DMS79 treated with DMSO at 0.1 percent for 48 hours (cell line): ENCODE measurements at regions not wholly inside any gene's neighbourhood (a gene's known extent, or its start where the extent isn't known, plus 50 kb on each side); places are given as distances from the start of the nearest gene placed in this dataset.
A peak's percentile ranks its signal among the peaks of the same experiment; 100 is the strongest.
"Not testable (repeated sequence)": the region's sequence is repeated elsewhere in the genome, so short reads cannot be mapped to it uniquely, and the experiment has no call there.

Experiments
- DNase-seq: peaks from one replicate; lab custom pipeline; 2025; lab: John Stamatoyannopoulos, UW

DNA sequence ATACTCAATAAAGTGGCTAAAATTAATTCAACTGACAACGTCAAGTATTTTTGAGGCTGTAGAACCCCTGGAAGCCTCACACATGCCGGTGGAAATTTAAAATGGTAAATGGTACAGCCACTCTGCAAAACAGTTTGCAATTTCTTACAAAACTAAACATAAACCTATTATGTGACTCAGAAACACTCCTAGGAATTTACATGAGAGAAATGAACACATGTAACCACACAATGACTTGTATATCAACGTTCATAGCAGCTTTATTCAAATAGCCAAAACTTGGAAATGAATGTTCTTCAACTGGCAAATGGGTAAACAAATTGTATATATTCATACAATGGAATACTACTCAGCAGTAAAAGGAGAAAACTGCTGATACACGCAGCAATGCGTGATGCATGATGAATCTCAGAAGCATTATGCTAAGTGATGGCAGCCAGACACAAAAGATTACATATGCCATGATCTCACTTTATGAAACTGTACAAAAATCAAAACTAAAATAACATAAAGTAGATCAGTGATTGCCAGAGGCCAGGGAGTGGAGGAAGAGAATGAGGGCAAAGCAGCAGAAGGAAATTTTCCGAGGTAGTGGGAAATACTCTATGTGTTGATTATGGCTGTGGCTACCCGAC lies 112.5 kb downstream of the FAM50B start:
- DNase-seq: no peak

DNA sequence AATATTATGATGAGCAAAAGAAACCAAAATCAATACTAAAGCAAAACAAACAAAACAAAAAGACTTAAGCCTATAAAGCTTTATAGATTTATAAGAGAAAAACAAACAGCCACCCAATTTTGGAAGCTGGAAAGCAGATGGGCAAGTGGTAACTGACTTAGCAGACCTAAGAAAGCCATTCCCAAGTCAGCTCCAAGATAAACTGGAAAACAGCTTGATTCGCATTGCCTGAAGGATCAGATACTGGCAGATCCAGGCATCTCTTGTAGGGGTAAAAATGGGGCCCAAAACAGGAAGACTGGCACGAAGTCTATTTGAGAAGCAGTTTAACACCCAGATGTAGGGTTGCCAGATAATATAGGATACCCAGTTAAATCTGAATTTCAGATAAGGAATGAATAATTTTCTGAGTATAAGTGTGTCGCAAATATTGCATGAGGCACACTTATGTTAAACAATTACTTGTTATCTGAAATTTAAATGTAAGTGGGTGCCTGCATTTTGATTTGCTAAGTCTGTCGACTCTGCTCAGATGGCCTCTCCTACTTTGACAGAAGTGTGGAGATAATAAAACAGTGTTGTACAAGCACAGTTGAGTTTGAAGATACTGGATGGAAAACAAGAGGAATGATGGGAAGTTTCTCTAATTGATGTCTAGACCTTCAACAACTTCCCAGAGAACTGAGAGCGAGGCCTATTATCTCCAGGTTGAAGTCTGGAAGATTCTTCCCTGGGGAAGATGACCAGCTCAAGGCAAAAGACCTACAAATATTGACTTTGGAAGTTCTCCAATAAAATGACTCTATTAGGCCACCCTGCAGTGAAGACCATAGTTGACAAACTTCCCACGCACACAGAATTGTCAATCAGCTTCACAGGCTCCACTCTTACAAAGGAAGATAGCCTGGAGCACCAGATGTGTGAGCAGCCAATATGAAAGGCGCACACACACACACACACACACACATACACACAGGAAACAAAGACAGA lies 113.4 kb downstream of the FAM50B start:
- no peak for DNase-seq

DNA sequence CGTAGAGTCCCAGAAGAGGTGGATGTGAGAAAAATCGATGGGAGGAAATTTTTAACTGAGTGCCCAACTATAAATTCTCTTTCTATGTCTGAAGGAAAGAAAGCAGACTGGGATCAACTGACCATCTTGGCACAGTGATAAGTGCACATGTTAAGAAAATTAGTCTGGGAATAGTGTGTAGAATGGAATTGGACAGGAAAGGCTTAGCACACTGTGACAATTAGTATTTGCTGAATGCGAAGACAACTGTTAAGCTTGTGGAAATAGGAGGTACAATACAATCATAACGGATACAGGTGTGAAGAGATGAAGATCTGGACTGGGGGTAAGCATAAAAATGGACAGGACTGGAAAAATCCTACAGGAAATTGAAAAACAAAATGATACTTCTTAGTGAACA lies 114.3 kb downstream of the FAM50B start:
- DNase-seq: no peak

DNA sequence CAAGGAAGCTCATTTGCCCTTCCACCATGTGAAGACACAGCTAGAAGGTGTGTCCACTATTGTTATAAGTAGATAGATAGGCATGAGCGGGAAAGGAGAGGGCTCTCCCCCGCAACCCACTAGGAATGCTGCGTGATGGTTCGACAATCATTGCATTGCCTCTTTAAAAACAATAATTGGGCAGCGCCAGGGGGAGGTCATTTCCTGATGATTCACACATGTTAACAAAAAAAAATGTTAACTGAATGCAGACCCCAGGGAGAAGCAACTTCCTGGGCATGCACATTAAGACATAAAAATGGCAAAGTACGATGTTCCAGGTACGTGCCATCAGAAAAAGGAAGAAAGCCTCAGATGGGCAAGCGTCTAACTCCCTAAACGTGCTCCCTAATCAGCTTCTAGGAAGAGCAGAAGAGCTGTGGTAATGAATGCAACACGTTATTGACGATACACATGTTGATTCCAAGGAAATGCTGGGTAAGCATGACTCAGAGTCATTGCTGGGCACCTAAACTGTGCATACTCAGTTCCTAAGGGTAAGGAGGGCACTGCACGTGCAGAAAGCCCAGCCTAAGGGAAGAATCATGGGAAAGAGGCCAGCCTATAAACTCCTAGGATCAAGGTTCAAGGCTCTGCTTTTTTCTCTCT lies 113.7 kb downstream of the FAM217A start:
- no peak for DNase-seq

DNA sequence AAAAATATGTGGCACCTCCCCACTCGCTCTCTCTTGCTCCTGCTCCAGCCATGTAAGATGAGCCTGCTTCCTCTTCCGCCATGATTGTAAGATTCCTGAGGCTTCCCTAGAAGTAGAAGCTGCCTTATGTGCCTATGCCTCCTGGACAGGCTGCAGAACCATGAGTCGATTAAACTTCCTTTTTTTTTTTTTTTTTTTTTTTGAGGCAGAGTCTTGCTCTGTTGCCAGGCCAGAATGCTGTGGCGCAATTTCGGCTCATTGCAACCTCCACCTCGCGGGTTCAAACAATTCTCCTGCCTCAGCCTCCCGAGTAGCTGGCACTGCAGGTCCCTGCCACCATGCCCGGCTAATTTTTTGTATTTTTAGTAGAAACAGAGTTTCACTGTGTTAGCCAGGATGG lies 112.5 kb downstream of the FAM217A start:
- no peak for DNase-seq

DNA sequence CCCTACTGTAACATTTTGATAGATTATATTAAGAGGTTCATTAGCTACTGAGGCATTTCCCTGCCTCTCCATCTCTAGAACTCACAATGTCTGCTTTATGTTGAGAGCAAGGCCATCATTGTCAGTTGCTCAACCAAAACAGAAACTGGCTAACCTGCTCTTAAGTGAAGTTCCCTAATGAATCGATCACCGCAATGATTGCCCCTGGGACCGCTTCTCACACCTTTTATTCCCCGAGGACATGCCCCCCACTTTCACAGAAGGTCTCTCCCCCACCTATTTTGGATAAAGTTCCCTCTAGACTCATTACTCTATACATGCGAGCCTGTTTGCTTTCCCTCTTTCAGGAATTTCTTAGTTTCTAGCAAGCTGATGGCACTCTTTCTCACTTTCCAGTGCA lies 108.8 kb downstream of the FAM217A start:
- no peak for DNase-seq

DNA sequence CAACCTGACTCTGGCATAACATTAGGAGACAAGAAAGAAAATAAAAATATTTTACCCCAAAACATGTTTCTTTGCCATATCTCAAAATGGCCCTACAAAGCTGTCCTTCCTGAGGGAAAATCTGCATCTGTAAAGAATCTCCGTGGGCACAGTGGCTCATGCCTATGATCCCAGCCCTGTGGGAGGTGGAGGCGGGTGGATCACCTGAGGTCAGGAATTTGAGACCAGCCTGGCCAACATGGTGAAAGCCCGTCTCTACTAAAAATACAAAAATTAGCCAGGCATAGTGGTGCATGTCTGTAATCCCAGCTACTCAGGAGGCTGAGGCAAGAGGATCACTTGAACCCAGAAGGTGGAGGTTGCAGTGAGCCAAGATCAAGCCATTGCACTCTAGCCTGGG lies 105.8 kb downstream of the FAM217A start:
- not testable (repeated sequence) for DNase-seq

DNA sequence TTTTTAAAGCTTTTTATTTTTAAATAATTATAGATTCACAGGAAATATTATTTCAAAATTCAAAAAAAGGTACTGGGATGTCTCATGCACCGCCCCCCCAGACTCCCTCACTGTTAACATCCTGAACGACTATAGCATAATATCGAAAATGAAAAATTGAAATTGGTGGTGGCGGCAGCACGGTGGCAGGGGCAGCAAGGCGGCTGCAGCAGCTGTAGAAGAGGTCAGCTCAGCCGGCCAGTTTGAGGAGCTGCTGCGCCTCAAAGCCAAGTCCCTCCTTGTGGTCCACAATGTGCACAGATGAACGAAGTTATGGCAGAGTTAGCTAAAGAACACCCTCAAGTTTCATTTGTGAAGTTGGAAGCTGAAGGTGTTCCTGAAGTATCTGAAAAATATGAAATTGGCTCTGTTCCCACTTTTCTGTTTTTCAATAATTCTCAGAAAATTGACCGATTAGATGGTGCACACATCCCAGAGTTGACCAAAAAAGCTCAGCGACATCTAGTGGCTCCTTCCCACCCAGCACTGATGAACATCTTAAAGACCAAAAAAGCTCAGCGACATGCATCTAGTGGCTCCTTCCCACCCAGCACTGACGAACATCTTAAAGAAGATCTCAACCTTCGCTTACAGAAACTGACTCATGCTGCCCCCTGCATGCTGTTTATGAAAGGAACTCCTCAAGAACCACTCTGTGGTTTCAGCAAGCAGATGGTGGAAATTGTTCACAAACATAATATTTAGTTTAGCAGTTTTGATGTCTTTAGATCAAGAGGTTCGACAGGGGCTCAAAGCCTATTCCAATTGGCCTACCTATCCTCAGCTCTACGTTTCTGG lies 100.8 kb downstream of the FAM217A start:
- peak; percentile 24 for DNase-seq

DNA sequence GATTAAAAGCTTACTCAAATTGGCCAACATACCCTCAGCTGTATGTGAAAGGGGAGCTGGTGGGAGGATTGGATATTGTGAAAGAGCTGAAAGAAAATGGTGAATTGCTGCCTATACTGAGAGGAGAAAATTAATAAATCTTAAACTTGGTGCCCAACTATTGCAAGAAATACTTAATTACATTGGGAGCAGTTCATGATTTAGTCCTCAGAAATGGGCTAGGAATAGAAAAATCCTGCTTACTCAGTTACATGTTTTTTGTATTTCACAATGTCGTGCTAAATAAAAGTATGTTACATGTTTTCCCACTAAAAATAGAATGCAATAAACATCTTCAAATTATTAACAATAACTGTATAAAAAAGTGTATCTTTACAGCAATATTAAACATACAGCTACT lies 100.0 kb downstream of the FAM217A start:
- DNase-seq: not testable (repeated sequence)

DNA sequence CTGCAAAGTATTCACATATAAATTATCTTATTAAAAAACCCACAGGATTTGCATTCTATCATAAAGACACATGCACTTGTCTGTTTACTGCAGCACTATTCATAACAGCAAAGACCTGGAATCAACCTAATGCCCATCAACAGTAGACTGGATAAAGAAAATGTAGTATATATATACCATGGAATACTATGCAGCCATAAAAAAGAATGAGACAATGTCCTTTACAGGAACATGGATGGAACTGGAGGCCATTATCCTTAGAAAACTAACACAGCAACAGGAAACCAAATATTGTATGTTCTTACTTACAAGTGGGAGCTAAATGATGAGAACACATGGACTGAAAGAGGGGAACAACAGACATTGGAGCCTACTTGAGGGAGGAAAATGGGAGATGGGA lies 97.0 kb downstream of the FAM217A start:
- no peak for DNase-seq

DNA sequence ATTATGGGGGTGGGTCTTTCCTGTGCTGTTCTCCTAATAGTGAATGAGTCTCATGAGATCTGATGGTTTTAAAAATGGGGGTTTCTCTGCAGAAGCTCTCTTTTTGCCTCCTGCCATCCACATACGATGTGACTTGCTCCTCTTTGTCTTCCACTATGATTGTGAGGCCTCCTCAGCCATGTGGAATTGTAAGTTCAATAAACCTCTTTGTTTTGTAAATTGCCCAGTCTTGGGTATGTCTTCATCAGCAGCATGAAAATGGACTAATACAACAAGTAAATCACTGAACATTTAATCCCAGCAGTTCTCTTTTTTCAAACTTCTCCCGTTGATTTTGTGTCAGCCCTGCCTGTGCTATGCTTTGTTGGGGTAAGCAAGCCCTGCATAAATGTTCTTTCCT lies 95.2 kb downstream of the FAM217A start:
- DNase-seq: no peak

DNA sequence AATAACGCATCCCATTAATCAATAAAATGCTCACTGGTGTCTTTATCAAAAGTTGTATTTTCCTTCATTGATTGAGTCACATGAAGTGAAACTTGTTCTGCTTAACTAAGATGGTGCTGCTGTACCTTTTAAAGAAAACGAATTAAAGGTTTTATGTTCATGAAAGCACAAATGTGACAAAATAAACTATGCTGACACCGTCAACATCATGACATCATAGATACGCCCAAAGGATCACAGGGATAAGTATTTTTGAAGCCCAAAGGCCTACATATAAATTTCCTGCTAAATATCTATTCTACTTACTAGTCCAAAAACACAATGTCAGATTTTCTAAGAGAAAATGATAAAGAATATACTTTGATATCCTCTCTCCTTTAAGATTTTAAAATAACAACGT lies 94.4 kb downstream of the FAM217A start:
- DNase-seq: no peak

DNA sequence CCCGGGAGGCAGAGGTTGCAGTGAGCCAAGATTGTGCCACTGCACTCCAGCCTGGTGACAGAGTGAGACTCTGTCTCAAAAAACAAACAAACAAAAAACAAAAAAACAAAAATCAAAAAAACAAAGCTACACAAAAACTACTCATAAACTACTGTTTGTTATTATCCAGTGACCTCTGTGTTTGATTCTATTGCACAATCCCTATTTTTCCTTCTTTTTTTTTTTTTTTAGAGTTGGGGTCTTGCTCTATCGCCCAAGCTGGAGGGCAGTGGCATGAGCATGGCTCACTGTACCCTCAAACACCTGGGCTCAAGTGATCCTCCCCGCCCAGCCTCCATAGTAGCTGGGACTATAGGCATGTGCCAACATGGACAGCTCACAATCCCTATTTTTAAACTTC lies 92.7 kb downstream of the FAM217A start:
- DNase-seq: no peak

DNA sequence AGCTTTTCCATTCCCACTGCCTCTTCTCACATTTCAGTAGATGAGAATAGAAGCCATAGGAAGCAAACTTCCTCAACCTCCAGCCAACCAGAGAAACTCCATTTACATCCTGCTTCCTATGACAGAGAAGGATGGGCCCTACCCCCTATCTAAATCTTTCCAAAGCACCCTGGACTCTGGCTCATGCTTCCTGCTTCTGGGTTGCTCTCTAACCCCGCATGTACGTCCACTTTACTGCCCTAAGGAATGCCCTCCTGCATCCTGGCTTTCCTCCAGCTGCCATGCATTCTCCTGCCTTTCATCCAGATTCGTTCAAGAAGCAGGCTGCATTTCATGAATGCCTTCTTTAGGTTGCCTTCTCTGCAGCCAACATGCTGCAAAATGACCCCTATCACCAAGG lies 91.9 kb downstream of the FAM217A start:
- DNase-seq: no peak

DNA sequence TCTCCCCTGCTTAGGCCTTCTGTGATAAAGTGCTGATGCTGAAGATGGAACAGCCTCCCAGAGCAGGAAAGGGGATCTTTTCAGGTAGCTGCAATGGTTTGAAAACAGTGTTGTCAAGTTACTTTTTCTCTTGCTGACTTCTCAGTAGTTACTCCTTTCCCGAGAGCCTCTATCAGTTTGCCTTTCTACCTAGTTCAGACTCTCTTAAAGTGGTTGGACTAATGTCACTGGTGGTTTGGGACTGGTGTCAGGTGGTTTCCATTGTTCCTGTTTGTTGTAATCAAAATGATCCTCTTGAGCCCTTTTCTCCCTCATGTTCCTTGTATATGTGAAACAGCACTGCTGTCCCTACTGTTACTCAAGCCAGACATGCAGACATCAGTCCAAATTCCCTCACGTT lies 91.4 kb downstream of the FAM217A start:
- no peak for DNase-seq

DNA sequence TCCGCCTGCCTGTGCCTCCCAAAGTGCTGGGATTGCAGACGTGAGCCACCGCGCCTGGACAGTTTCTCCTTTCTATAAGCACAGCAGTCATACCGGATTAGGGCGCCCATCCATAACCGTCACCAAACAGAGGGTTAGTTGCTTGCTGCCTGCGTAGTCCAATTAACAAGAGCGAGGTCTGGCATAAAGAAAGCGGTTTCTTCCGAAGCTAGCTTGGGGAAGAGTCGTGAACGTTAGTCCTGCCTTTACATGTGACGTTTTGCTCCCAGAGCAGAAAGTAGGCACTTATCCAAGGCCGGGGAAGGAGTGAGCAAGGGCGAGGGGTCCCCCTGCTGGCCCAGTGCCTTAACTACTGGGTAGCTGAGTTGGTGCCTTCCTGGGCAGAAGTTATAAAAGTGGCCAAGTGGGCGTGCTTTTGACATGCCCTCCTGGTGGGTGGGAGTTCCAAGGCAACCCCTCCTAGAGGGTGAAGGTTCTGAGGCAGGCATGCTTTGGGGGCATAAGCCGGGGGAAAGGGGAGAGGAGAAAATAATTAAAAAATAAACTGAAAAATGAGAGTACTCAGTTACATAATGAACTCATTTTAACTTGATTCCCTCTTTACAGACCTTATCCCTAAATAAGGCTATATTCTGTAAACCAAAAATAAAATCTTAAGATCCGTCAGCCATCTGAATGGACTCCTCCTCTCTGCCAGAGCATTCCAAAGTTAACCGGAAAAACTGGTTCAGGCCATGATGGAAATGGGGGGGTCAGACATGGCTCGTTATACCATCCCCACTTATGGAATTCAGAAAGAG lies 88.0 kb downstream of the FAM217A start:
- DNase-seq: peak; percentile 46

DNA sequence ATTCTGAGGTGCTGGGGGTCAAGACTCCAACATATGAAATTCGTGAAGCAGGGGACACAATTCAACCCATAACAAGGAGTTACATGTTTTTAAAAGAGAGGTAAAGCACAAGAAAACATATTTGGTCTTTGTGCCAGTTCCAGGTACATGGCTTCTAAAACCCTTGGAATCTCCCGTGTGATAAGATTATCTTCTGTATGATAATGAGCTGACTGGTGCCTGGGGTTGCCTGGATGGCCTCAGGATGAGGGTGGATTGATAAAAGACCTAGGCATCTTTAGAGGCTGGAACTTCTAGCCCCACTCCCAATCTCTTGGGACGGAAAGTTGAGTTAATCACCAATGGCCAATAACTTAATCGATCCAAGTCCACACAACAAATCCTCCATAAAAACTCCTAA lies 87.0 kb downstream of the FAM217A start:
- no peak for DNase-seq

DNA sequence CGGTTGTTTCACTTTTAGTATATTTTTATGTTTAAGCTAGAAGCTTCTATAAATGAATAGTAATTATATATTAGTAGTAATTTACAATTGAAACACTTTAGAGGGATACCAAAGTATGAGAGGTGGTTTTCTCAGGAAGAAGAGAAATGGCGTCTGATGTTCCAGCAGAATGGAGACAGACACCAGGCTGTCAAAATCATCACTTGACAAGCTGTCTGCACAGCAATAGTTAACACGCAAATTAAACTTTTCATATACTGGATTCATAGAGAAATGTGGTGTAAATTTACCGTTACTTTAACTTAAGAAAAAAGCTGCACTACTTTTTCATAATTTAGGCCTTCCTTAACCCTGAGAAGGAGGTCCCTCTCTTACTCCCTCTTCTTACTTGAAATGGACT lies 82.6 kb downstream of the FAM217A start:
- no peak for DNase-seq

DNA sequence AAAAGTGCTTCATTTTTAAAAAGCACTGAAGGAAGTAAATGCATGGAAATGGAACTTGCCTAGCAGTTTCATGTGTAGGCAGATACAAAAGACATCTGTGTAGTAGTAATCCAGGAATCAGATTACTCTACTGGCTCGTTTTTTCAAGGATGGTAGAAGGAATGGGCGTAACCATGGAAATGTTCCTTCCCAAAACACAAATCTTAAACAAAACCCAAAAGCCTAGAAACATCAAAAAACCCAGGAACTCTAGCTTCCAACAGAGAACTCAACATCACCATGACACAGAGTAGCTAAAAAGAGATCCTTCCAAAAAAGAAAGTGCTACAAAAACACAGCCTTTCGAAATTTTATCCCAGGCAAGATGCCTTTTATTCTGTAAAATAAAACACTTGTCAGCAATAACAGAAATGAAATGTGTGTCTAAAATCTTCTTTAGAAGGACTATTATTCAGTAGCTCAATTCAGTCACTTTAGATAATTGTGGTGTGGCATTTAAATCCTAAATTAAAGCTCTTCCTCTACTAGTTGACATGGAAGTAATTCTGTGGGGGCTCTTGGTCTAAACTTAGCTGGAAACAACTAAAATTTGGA lies 81.7 kb downstream of the FAM217A start:
- DNase-seq: no peak

DNA sequence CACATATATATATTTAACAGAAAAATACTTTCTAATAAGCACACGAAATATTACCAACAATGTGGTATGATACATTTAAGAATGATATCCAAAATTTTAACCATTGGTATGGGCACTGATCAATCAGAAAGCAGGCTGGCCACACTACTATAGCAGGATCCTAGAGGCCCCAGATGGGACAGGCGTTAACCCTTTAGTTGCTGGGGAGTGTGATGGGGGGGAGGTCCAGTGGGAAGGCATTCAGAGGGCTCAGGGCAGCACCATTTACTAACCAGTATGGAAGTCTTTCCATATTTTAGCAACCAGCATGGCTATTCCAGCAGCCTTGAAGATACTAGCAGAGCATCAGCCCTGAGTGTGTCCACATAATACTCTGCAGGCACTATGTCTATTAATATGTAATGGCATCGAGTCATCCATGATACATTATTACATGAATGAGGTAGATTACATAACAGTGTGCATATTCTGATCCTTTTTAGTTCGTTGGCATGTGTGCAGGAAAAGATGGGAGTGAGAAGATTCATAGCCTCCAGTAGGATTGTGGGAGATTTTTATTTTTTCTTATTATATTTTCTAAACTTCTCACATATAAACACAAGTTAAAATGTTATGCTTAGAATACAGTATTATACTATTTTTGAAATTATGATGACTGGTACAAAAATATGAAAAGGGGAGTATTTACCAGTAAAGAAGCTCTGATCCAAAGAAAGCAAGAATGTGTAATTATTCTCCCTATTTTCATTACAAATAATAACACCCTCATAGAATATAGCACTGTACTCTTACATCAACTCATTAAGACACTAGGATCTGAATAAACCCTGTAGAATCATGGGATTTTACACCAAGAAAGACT lies 78.9 kb downstream of the FAM217A start:
- DNase-seq: no peak
